ENCODE measurements at regions not wholly inside any gene's neighbourhood (a gene's known extent, or its start where the extent isn't known, plus 50 kb on each side); places are given as distances from the start of the nearest gene placed in this dataset.

GRCh38 chr3:88440701-88441100 lies 290.9 kb downstream of the C3orf38 start:
- WGBS, 3 donors, result 44 to 58% (median 52%) methylated on average over 1 of the region's 1 CpG
- no peaks in the 10 kb centered on the region for H3K27me3 ChIP-seq (ENCODE audit: control insufficient read depth in 3 of 3, insufficient read depth in 3 of 3, low read length in 3 of 3)
- no peak overlapping the region for H3K27ac ChIP-seq (ENCODE audit: low read depth in 1 of 3, low read length in 2 of 3)
- H3K4me3 ChIP-seq (ENCODE audit: low read depth in 1 of 3, low read length in 3 of 3), result no peak overlapping the region
- H3K9me3 ChIP-seq (ENCODE audit: control insufficient read depth in 2 of 2, insufficient read depth in 1 of 2, low read depth in 1 of 2, low read length in 1 of 2), result no peaks in the 10 kb centered on the region
- no peaks in the 10 kb centered on the region for H3K4me1 ChIP-seq (ENCODE audit: control insufficient read depth in 3 of 3, insufficient read depth in 2 of 3, low read depth in 1 of 3, low read length in 2 of 3)
- DNase-seq (no peak), FAIRE-seq (no peak)
- no peaks in the 10 kb centered on the region for H3K36me3 ChIP-seq (ENCODE audit: control insufficient read depth in 3 of 3, insufficient read depth in 2 of 3, low read depth in 1 of 3, low read length in 3 of 3)

GRCh38 chr3:88443066-88443465 lies 293.3 kb downstream of the C3orf38 start:
- Histone ChIP-seq H3K36me3 (ENCODE audit: control insufficient read depth in 3 of 3, insufficient read depth in 2 of 3, low read depth in 1 of 3, low read length in 3 of 3) (no peaks in the 10 kb centered on the region), H3K4me3 (ENCODE audit: low read depth in 1 of 3, low read length in 3 of 3) (no peak overlapping the region), H3K27ac (ENCODE audit: low read depth in 1 of 3, low read length in 2 of 3) (no peak overlapping the region), H3K9me3 (ENCODE audit: control insufficient read depth in 2 of 2, insufficient read depth in 1 of 2, low read depth in 1 of 2, low read length in 1 of 2) (no peaks in the 10 kb centered on the region), H3K27me3 (ENCODE audit: control insufficient read depth in 3 of 3, insufficient read depth in 3 of 3, low read length in 3 of 3) (no peaks in the 10 kb centered on the region), H3K4me1 (ENCODE audit: control insufficient read depth in 3 of 3, insufficient read depth in 2 of 3, low read depth in 1 of 3, low read length in 2 of 3) (no peaks in the 10 kb centered on the region)
- no peak for FAIRE-seq
- WGBS, 3 donors, result 42 to 61% (median 49%) methylated on average over 1 of the region's 1 CpG
- no peak for DNase-seq

- no peaks in the 10 kb centered on the region for H3K9me3 ChIP-seq (ENCODE audit: control insufficient read depth in 2 of 2, insufficient read depth in 1 of 2, low read depth in 1 of 2, low read length in 1 of 2)
- no peaks in the 10 kb centered on the region for H3K27me3 ChIP-seq (ENCODE audit: control insufficient read depth in 3 of 3, insufficient read depth in 3 of 3, low read length in 3 of 3)
- no peak for DNase-seq
- no peak overlapping the region for H3K4me3 ChIP-seq (ENCODE audit: low read depth in 1 of 3, low read length in 3 of 3)
- H3K4me1 ChIP-seq (ENCODE audit: control insufficient read depth in 3 of 3, insufficient read depth in 2 of 3, low read depth in 1 of 3, low read length in 2 of 3), result no peaks in the 10 kb centered on the region
- H3K27ac ChIP-seq (ENCODE audit: low read depth in 1 of 3, low read length in 2 of 3), result no peak overlapping the region
- H3K36me3 ChIP-seq (ENCODE audit: control insufficient read depth in 3 of 3, insufficient read depth in 2 of 3, low read depth in 1 of 3, low read length in 3 of 3), result no peaks in the 10 kb centered on the region
- 49 to 63% (median 57%) methylated on average over 1 of the region's 1 CpG for WGBS, 3 donors
- no peak for FAIRE-seq
These were observed 294.5 kb downstream of the C3orf38 start for GRCh38 chr3:88444251-88444650.

- FAIRE-seq (no peak), DNase-seq (no peak)
- H3K27ac ChIP-seq (ENCODE audit: low read depth in 1 of 3, low read length in 2 of 3), result no peak overlapping the region
- no peaks in the 10 kb centered on the region for H3K4me1 ChIP-seq (ENCODE audit: control insufficient read depth in 3 of 3, insufficient read depth in 2 of 3, low read depth in 1 of 3, low read length in 2 of 3)
- no peaks in the 10 kb centered on the region for H3K36me3 ChIP-seq (ENCODE audit: control insufficient read depth in 3 of 3, insufficient read depth in 2 of 3, low read depth in 1 of 3, low read length in 3 of 3)
- WGBS, 3 donors, result 80 to 91% (median 83%) methylated on average over 4 of the region's 4 CpGs
- H3K27me3 ChIP-seq (ENCODE audit: control insufficient read depth in 3 of 3, insufficient read depth in 3 of 3, low read length in 3 of 3), result no peaks in the 10 kb centered on the region
- no peak overlapping the region for H3K4me3 ChIP-seq (ENCODE audit: low read depth in 1 of 3, low read length in 3 of 3)
- H3K9me3 ChIP-seq (ENCODE audit: control insufficient read depth in 2 of 2, insufficient read depth in 1 of 2, low read depth in 1 of 2, low read length in 1 of 2), result no peaks in the 10 kb centered on the region
These were observed 302.5 kb downstream of the C3orf38 start for GRCh38 chr3:88452228-88452627.

GRCh38 chr3:88460369-88460768 lies 310.6 kb downstream of the C3orf38 start:
- no peaks in the 10 kb centered on the region for H3K36me3 ChIP-seq (ENCODE audit: control insufficient read depth in 3 of 3, insufficient read depth in 2 of 3, low read depth in 1 of 3, low read length in 3 of 3)
- H3K27me3 ChIP-seq (ENCODE audit: control insufficient read depth in 3 of 3, insufficient read depth in 3 of 3, low read length in 3 of 3), result no peaks in the 10 kb centered on the region
- no peak overlapping the region for H3K27ac ChIP-seq (ENCODE audit: low read depth in 1 of 3, low read length in 2 of 3)
- no peak for FAIRE-seq
- no peaks in the 10 kb centered on the region for H3K4me1 ChIP-seq (ENCODE audit: control insufficient read depth in 3 of 3, insufficient read depth in 2 of 3, low read depth in 1 of 3, low read length in 2 of 3)
- DNase-seq, result no peak
- no peak overlapping the region for H3K4me3 ChIP-seq (ENCODE audit: low read depth in 1 of 3, low read length in 3 of 3)
- H3K9me3 ChIP-seq (ENCODE audit: control insufficient read depth in 2 of 2, insufficient read depth in 1 of 2, low read depth in 1 of 2, low read length in 1 of 2), result no peaks in the 10 kb centered on the region
- WGBS, 3 donors, result 79 to 88% (median 83%) methylated on average over 3 of the region's 3 CpGs

GRCh38 chr3:88462230-88462629 lies 312.5 kb downstream of the C3orf38 start:
- H3K4me3 ChIP-seq (ENCODE audit: low read depth in 1 of 3, low read length in 3 of 3), result no peak overlapping the region
- no peaks in the 10 kb centered on the region for H3K9me3 ChIP-seq (ENCODE audit: control insufficient read depth in 2 of 2, insufficient read depth in 1 of 2, low read depth in 1 of 2, low read length in 1 of 2)
- H3K36me3 ChIP-seq (ENCODE audit: control insufficient read depth in 3 of 3, insufficient read depth in 2 of 3, low read depth in 1 of 3, low read length in 3 of 3), result no peaks in the 10 kb centered on the region
- no peak for FAIRE-seq
- no peak for DNase-seq
- H3K27ac ChIP-seq (ENCODE audit: low read depth in 1 of 3, low read length in 2 of 3), result no peak overlapping the region
- H3K27me3 ChIP-seq (ENCODE audit: control insufficient read depth in 3 of 3, insufficient read depth in 3 of 3, low read length in 3 of 3), result no peaks in the 10 kb centered on the region
- no peaks in the 10 kb centered on the region for H3K4me1 ChIP-seq (ENCODE audit: control insufficient read depth in 3 of 3, insufficient read depth in 2 of 3, low read depth in 1 of 3, low read length in 2 of 3)

GRCh38 chr3:88467191-88467590 lies 317.4 kb downstream of the C3orf38 start:
- H3K9me3 ChIP-seq (ENCODE audit: control insufficient read depth in 2 of 2, insufficient read depth in 1 of 2, low read depth in 1 of 2, low read length in 1 of 2), result no peaks in the 10 kb centered on the region
- WGBS, 3 donors, result 77 to 89% (median 82%) methylated on average over 5 of the region's 5 CpGs
- H3K4me1 ChIP-seq (ENCODE audit: control insufficient read depth in 3 of 3, insufficient read depth in 2 of 3, low read depth in 1 of 3, low read length in 2 of 3), result no peaks in the 10 kb centered on the region
- DNase-seq, result no peak
- no peak overlapping the region for H3K4me3 ChIP-seq (ENCODE audit: low read depth in 1 of 3, low read length in 3 of 3)
- no peaks in the 10 kb centered on the region for H3K27me3 ChIP-seq (ENCODE audit: control insufficient read depth in 3 of 3, insufficient read depth in 3 of 3, low read length in 3 of 3)
- no peaks in the 10 kb centered on the region for H3K36me3 ChIP-seq (ENCODE audit: control insufficient read depth in 3 of 3, insufficient read depth in 2 of 3, low read depth in 1 of 3, low read length in 3 of 3)
- no peak overlapping the region for H3K27ac ChIP-seq (ENCODE audit: low read depth in 1 of 3, low read length in 2 of 3)
- no peak for FAIRE-seq

GRCh38 chr3:88469216-88469615 lies 319.5 kb downstream of the C3orf38 start:
- no peak for FAIRE-seq
- no peak for DNase-seq
- Histone ChIP-seq H3K9me3 (ENCODE audit: control insufficient read depth in 2 of 2, insufficient read depth in 1 of 2, low read depth in 1 of 2, low read length in 1 of 2) (no peaks in the 10 kb centered on the region), H3K4me3 (ENCODE audit: low read depth in 1 of 3, low read length in 3 of 3) (no peak overlapping the region), H3K4me1 (ENCODE audit: control insufficient read depth in 3 of 3, insufficient read depth in 2 of 3, low read depth in 1 of 3, low read length in 2 of 3) (no peaks in the 10 kb centered on the region), H3K27me3 (ENCODE audit: control insufficient read depth in 3 of 3, insufficient read depth in 3 of 3, low read length in 3 of 3) (no peaks in the 10 kb centered on the region), H3K36me3 (ENCODE audit: control insufficient read depth in 3 of 3, insufficient read depth in 2 of 3, low read depth in 1 of 3, low read length in 3 of 3) (no peaks in the 10 kb centered on the region), H3K27ac (ENCODE audit: low read depth in 1 of 3, low read length in 2 of 3) (no peak overlapping the region)
- WGBS, 3 donors, result 85 to 94% (median 88%) methylated on average over 1 of the region's 1 CpG

GRCh38 chr3:88478460-88478859 lies 328.7 kb downstream of the C3orf38 start:
- FAIRE-seq (no peak), DNase-seq (no peak)
- Histone ChIP-seq H3K4me3 (ENCODE audit: low read depth in 1 of 3, low read length in 3 of 3) (no peak overlapping the region), H3K27ac (ENCODE audit: low read depth in 1 of 3, low read length in 2 of 3) (no peak overlapping the region), H3K27me3 (ENCODE audit: control insufficient read depth in 3 of 3, insufficient read depth in 3 of 3, low read length in 3 of 3) (no peaks in the 10 kb centered on the region), H3K9me3 (ENCODE audit: control insufficient read depth in 2 of 2, insufficient read depth in 1 of 2, low read depth in 1 of 2, low read length in 1 of 2) (no peaks in the 10 kb centered on the region), H3K36me3 (ENCODE audit: control insufficient read depth in 3 of 3, insufficient read depth in 2 of 3, low read depth in 1 of 3, low read length in 3 of 3) (no peaks in the 10 kb centered on the region), H3K4me1 (ENCODE audit: control insufficient read depth in 3 of 3, insufficient read depth in 2 of 3, low read depth in 1 of 3, low read length in 2 of 3) (no peaks in the 10 kb centered on the region)
- 44 to 87% (median 74%) methylated on average over 1 of the region's 1 CpG for WGBS, 3 donors

Measured in small intestine (tissue), 7 donors.